HTR-8/SVneo (cell line): ENCODE measurements at regions not wholly inside any gene's neighbourhood (a gene's known extent, or its start where the extent isn't known, plus 50 kb on each side); places are given as distances from the start of the nearest gene placed in this dataset.

Source experiments
- DNase-seq: peaks from one replicate; pipeline ENCODE4 v3.0.0; 2011; ENCODE audit warnings: low spot score, mixed read lengths; ENCODE audit not compliant: insufficient read length
- FAIRE-seq: peaks from 2 replicates; lab custom pipeline; 2011; peaks lifted over from hg19 to GRCh38; lab: Jason Lieb, UNC

- DNase-seq (no peak), FAIRE-seq (no peak)
Measured at GRCh38 chr19:30226464-30227011, 145.6 kb upstream of the ZNF536 start.

GRCh38 chr19:30227012-30227621, 145.1 kb upstream of the ZNF536 start:
- DNase-seq = no peak
- FAIRE-seq = no peak

- FAIRE-seq (no peak), DNase-seq (peak; percentile 51)
Measured at GRCh38 chr19:30227661-30228112, 144.5 kb upstream of the ZNF536 start.

- DNase-seq (no peak), FAIRE-seq (no peak)
Measured at GRCh38 chr19:30228113-30228834, 143.9 kb upstream of the ZNF536 start.

- FAIRE-seq = no peak
- no peak for DNase-seq
Measured at GRCh38 chr19:30228835-30229524, 143.2 kb upstream of the ZNF536 start.

GRCh38 chr19:30229525-30230174, 142.5 kb upstream of the ZNF536 start:
- DNase-seq (no peak), FAIRE-seq (no peak)

- no peak for FAIRE-seq
Measured at GRCh38 chr19:30231408-30232318, 140.5 kb upstream of the ZNF536 start.

GRCh38 chr19:30233375-30233774, 138.8 kb upstream of the ZNF536 start:
- DNase-seq (no peak), FAIRE-seq (no peak)

More at GRCh38 chr19:30231408-30232318, 140.5 kb upstream of the ZNF536 start:
- no peak for DNase-seq

GRCh38 chr19:30235946-30236345, 136.2 kb upstream of the ZNF536 start:
- FAIRE-seq (no peak), DNase-seq (no peak)

- no peak for DNase-seq
- no peak for FAIRE-seq
Measured at GRCh38 chr19:30236587-30236986, 135.6 kb upstream of the ZNF536 start.

GRCh38 chr19:30237140-30237539, 135.0 kb upstream of the ZNF536 start:
- DNase-seq = no peak
- no peak for FAIRE-seq

GRCh38 chr19:30240904-30241695, 131.1 kb upstream of the ZNF536 start:
- no peak for FAIRE-seq
- no peak for DNase-seq

- DNase-seq (no peak), FAIRE-seq (no peak)
Measured at GRCh38 chr19:30244533-30244932, 127.7 kb upstream of the ZNF536 start.

- DNase-seq (no peak), FAIRE-seq (no peak)
Measured at GRCh38 chr19:30245401-30246039, 126.7 kb upstream of the ZNF536 start.

- FAIRE-seq (no peak), DNase-seq (no peak)
Measured at GRCh38 chr19:30249911-30250310, 122.3 kb upstream of the ZNF536 start.

GRCh38 chr19:30252214-30252613, 120.0 kb upstream of the ZNF536 start:
- no peak for FAIRE-seq
- no peak for DNase-seq

GRCh38 chr19:30253581-30253996, 118.6 kb upstream of the ZNF536 start:
- DNase-seq (no peak), FAIRE-seq (no peak)

- no peak for FAIRE-seq
- DNase-seq = no peak
Measured at GRCh38 chr19:30254158-30254557, 118.0 kb upstream of the ZNF536 start.
